GM10266 (cell line): ENCODE measurements at regions not wholly inside any gene's neighbourhood (a gene's known extent, or its start where the extent isn't known, plus 50 kb on each side); places are given as distances from the start of the nearest gene placed in this dataset.

Source experiments
- DNase-seq: peaks from one replicate; pipeline ENCODE4 v3.0.0; 2012; ENCODE audit errors: extremely low spot score
- CTCF ChIP-seq: IDR thresholded peaks from 2 replicates; pipeline ENCODE4 v1.5.1; 2012; ENCODE audit warnings: mild to moderate bottlenecking, low read depth; ENCODE audit not compliant: control insufficient read depth, insufficient read depth; ENCODE audit errors: missing control alignments

DNA sequence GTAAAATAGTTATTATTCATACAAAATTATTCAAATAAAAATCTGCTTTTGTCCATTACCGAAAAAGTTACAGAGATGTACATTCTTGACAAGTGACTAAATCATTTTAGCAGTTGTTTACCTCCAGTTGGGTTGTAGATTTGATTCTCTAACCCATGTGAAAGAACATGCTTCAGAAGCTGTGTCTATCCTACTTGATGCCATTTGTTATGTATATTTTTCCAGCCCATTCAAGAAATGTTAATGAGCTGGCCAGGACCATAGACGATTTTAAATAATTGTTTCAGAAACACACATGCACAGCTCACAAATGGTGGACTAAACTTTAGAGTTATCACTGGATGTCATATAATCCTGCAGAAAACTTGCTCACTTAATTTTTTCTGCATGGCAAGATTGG, 391.1 kb upstream of the REG3G start:
- no peak for TF ChIP-seq CTCF
- no peak for DNase-seq

GRCh38 chr2:78644854-78645253, 380.6 kb upstream of the REG3G start:
- TF ChIP-seq CTCF, result no peak
- DNase-seq, result no peak

DNA sequence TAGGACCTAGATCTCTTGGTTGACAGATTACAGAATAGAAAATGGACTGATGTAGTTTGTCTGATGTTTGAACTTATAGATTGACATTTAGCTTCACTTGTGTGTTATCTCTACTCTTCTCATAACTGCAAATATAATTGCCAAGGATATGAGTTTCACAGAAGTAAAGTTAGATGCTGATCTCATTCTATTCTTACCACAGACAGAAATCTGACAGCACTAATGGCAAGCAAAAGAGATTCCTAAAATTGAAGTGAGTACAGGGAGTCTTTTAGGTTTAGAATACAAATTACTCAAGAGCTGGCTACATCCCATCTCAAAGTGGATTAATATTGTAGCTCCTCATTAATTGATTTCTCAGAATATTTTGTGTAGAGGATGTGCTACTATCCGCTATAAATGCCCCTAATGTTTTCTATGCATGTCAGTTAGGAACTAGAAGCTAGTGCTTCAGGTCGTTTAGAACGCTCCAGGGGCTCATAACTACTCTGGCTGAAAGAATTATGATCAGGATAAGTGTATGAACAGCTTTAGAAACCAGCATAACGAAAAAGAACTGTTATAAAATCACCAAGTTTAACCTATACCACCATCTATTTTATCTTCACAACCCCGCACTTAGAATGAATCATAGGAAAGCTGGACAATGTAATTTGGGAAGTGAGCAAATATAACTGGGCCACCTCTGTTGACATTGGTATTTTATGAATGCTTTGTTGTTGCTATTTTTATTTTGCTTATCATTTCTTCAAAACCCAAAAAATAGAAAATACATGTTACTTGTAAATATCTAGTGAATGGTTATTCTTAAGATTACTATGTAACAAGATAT, 378.8 kb upstream of the REG3G start:
- DNase-seq, result no peak
- no peak for TF ChIP-seq CTCF

- no peak for TF ChIP-seq CTCF
- DNase-seq, result no peak
Observed at GRCh38 chr2:78648558-78648957, 376.9 kb upstream of the REG3G start.

DNA sequence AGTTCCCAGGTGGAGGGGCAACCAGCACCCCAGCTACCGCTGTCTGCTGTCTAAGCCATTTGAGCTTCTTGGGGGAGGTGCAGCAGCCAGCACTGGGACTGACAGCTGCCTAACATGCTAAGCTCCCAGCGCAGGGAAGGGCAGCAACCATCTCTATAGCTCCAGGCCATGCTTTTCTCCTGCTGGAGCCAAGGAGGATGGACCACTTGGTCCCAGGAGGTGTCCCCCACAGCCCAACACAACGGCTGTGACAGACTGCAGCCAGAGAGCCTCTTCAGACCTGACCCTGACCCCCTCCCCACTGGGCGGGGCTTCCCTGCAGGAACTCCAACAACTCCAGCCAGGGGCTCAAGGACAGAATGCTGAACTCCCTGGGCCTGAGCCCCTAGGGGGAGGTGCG, 370.6 kb upstream of the REG3G start:
- DNase-seq, result no peak
- TF ChIP-seq CTCF, result no peak

- no peak for TF ChIP-seq CTCF
- no peak for DNase-seq
Observed at GRCh38 chr2:78676921-78677696, 348.4 kb upstream of the REG3G start.

DNA sequence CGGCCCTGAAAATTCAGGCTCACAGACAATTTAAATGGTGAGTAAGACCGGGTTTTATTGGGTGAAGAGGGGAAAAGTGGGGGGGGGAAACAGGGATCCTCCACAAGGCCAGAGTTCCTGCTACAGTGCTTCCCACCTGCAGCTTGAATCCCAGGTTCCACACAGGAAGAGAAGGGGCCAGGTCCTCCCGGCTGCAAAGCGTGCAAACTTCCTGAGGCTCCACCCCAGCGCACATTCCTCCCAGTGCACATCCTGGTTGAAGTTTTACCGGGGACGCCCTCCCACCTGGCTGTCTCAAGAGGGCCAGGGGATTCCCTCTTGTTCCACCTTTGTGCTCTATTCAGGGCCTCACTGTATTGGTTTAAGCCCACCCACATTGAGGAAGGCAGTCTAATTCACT, 347.7 kb upstream of the REG3G start:
- no peak for TF ChIP-seq CTCF

More for the DNA sequence above, 347.7 kb upstream of the REG3G start:
- no peak for DNase-seq
